GM23248 (cell line): ENCODE measurements at regions not wholly inside any gene's neighbourhood (a gene's known extent, or its start where the extent isn't known, plus 50 kb on each side); places are given as distances from the start of the nearest gene placed in this dataset.

Experiments used
- EZH2 ChIP-seq: fragments of 200-600 bp; sonication (generic); IDR thresholded peaks from 2 replicates; pipeline ENCODE4 v1.6.1; 2018; ENCODE audit warnings: antibody characterized with exemption, mild to moderate bottlenecking; ENCODE audit not compliant: insufficient read depth, poor library complexity, severe bottlenecking
- EZH2phosphoT487 ChIP-seq: fragments of 200-600 bp; sonication (generic); IDR thresholded peaks from 2 replicates; pipeline ENCODE4 v1.6.1; 2018; ENCODE audit warnings: antibody characterized with exemption, moderate library complexity, mild to moderate bottlenecking, low read depth; ENCODE audit not compliant: insufficient read depth

DNA sequence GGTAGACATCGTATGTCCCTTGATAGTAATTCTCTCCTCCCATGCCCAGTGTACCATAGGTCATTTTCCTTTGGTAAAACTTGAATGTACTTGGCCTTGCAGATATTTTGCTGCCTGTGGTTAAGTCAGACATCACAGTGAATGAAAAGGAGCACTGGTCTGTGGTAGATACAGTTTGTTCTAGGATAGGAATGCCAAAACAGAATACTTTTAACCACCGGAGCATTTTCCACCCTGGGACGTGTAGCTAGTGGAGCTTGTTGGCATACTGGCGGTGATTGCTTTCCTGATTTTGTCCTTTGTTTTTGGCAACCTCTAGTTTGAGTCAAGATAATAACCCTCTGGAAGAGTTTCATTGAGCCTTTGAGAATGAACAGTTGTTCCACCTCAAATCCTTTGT lies 92.0 kb upstream of the BMPER start:
- TF ChIP-seq EZH2 (no peak), EZH2phosphoT487 (no peak)
